ENCODE measurements at regions not wholly inside any gene's neighbourhood (a gene's known extent, or its start where the extent isn't known, plus 50 kb on each side); places are given as distances from the start of the nearest gene placed in this dataset.

GRCh38 chr5:142453932-142454331 is 129.1 kb upstream of the SPRY4 start:
- Histone ChIP-seq H3K36me3 (ENCODE audit: insufficient read depth, low read length) (no peaks in the 10 kb centered on the region), H3K9ac (ENCODE audit: low read depth, low read length, poor library complexity, severe bottlenecking) (no peak overlapping the region), H3K9me3 (ENCODE audit: insufficient read depth, low read depth, low read length) (peaks cover 2% of the 10 kb centered on the region; the same call in 1 of the 2 replicates), H3K27me3 (ENCODE audit: insufficient read depth, low read length, poor library complexity, severe bottlenecking) (no peaks in the 10 kb centered on the region), H3K4me3 (ENCODE audit: low read length, poor library complexity, severe bottlenecking) (no peak overlapping the region), H2AFZ (ENCODE audit: low read length) (no peak overlapping the region), H4K20me1 (ENCODE audit: insufficient read depth, low read length, poor library complexity, severe bottlenecking) (no peaks in the 10 kb centered on the region), H3K9me2 (replicated peaks; ENCODE audit: low read depth, low read length) (no peaks in the 10 kb centered on the region), H3F3A (ENCODE audit: low read depth) (no peaks in the 10 kb centered on the region; the same call in 1 of the 2 replicates), H3K4me2 (ENCODE audit: low read depth, low read length, poor library complexity, severe bottlenecking) (no peak overlapping the region), H3K79me2 (ENCODE audit: insufficient read depth, low read length) (no peaks in the 10 kb centered on the region), H3K4me1 (ENCODE audit: insufficient read depth, low read length, poor library complexity, severe bottlenecking) (no peaks in the 10 kb centered on the region)
- TF ChIP-seq CTCF (conservative IDR thresholded peaks at IDR 0.05; ENCODE audit: low read length) (no peak), EZH2phosphoT487 (IDR thresholded peaks at IDR 0.05; ENCODE audit: borderline replicate concordance) (no peak)

GRCh38 chr5:142450419-142450818 is 125.6 kb upstream of the SPRY4 start:
- H3K27me3 ChIP-seq (ENCODE audit: insufficient read depth, low read length, poor library complexity, severe bottlenecking) = no peaks in the 10 kb centered on the region
- H3K9me2 ChIP-seq (replicated peaks; ENCODE audit: low read depth, low read length) = no peaks in the 10 kb centered on the region
- H3F3A ChIP-seq (ENCODE audit: low read depth) = no peaks in the 10 kb centered on the region; the same call in 1 of the 2 replicates
- TF ChIP-seq EZH2phosphoT487 (IDR thresholded peaks at IDR 0.05; ENCODE audit: borderline replicate concordance) (no peak), CTCF (conservative IDR thresholded peaks at IDR 0.05; ENCODE audit: low read length) (no peak)
- H3K36me3 ChIP-seq (ENCODE audit: insufficient read depth, low read length) = no peaks in the 10 kb centered on the region
- no peak overlapping the region for H3K4me2 ChIP-seq (ENCODE audit: low read depth, low read length, poor library complexity, severe bottlenecking)
- H3K4me1 ChIP-seq (ENCODE audit: insufficient read depth, low read length, poor library complexity, severe bottlenecking) = no peaks in the 10 kb centered on the region
- H3K4me3 ChIP-seq (ENCODE audit: low read length, poor library complexity, severe bottlenecking) = no peak overlapping the region
- H3K9me3 ChIP-seq (ENCODE audit: insufficient read depth, low read depth, low read length) = peaks cover 7% of the 10 kb centered on the region; the same call in 1 of the 2 replicates
- no peaks in the 10 kb centered on the region for H3K79me2 ChIP-seq (ENCODE audit: insufficient read depth, low read length)
- no peaks in the 10 kb centered on the region for H4K20me1 ChIP-seq (ENCODE audit: insufficient read depth, low read length, poor library complexity, severe bottlenecking)
- H3K9ac ChIP-seq (ENCODE audit: low read depth, low read length, poor library complexity, severe bottlenecking) = no peak overlapping the region
- no peak overlapping the region for H2AFZ ChIP-seq (ENCODE audit: low read length)

- Histone ChIP-seq H3K4me1 (ENCODE audit: insufficient read depth, low read length, poor library complexity, severe bottlenecking) (no peaks in the 10 kb centered on the region), H3F3A (ENCODE audit: low read depth) (no peaks in the 10 kb centered on the region; the same call in 1 of the 2 replicates), H4K20me1 (ENCODE audit: insufficient read depth, low read length, poor library complexity, severe bottlenecking) (no peaks in the 10 kb centered on the region), H3K79me2 (ENCODE audit: insufficient read depth, low read length) (no peaks in the 10 kb centered on the region), H3K9ac (ENCODE audit: low read depth, low read length, poor library complexity, severe bottlenecking) (no peak overlapping the region), H2AFZ (ENCODE audit: low read length) (no peak overlapping the region), H3K9me2 (replicated peaks; ENCODE audit: low read depth, low read length) (no peaks in the 10 kb centered on the region), H3K4me2 (ENCODE audit: low read depth, low read length, poor library complexity, severe bottlenecking) (no peak overlapping the region), H3K9me3 (ENCODE audit: insufficient read depth, low read depth, low read length) (peaks cover 7% of the 10 kb centered on the region; the same call in 1 of the 2 replicates), H3K4me3 (ENCODE audit: low read length, poor library complexity, severe bottlenecking) (no peak overlapping the region), H3K36me3 (ENCODE audit: insufficient read depth, low read length) (no peaks in the 10 kb centered on the region), H3K27me3 (ENCODE audit: insufficient read depth, low read length, poor library complexity, severe bottlenecking) (no peaks in the 10 kb centered on the region)
- TF ChIP-seq EZH2phosphoT487 (IDR thresholded peaks at IDR 0.05; ENCODE audit: borderline replicate concordance) (no peak), CTCF (conservative IDR thresholded peaks at IDR 0.05; ENCODE audit: low read length) (no peak)
Measured at GRCh38 chr5:142447887-142448286, 123.1 kb upstream of the SPRY4 start.

Measured in Loucy (cell line).